Ovary (tissue), 7 donors: ENCODE measurements at regions not wholly inside any gene's neighbourhood (a gene's known extent, or its start where the extent isn't known, plus 50 kb on each side); places are given as distances from the start of the nearest gene placed in this dataset.

ENCODE experiments used
- DNase-seq, 5 donors: peaks; one replicate each; pipeline ENCODE4 v3.0.0-alpha.2; 2019 to 2020
- H3K27ac ChIP-seq, 2 donors: fragments of 200-600 bp; one replicate each; pipeline versions ENCODE4 v1.5.1 to v1.8.0; 2019 to 2022
- H3K27me3 ChIP-seq: fragments of 200-600 bp; one replicate; pipeline ENCODE4 v1.8.0; 2022
- H3K36me3 ChIP-seq: fragments of 200-600 bp; sonication (generic); one replicate; pipeline ENCODE4 v1.5.1; 2019
- H3K4me1 ChIP-seq: one replicate; pipeline ENCODE4 v1.8.1; 2013; ENCODE audit warnings: mild to moderate bottlenecking, moderate library complexity; ENCODE audit not compliant: insufficient read depth
- H3K4me3 ChIP-seq: fragments of 200-600 bp; sonication (generic); one replicate; pipeline ENCODE4 v1.5.1; 2017
- H3K9me3 ChIP-seq, 2 donors: fragments of 200-600 bp in 1 of 2; sonication (generic) in 1 of 2; one replicate each; pipeline versions ENCODE4 v1.5.1 to v1.8.1; 2013 to 2019; ENCODE audit warnings: mild to moderate bottlenecking in 1 of 2, moderate library complexity in 1 of 2
- EP300 ChIP-seq: sonication (generic); formaldehyde crosslinking; IDR thresholded peaks from one replicate; pipeline ENCODE4 v1.6.1; 2017; ENCODE audit warnings: antibody characterized with exemption
- POLR2A ChIP-seq: fragments of 450-650 bp; IDR thresholded peaks from one replicate; pipeline ENCODE4 v1.6.1; 2017; ENCODE audit warnings: antibody characterized with exemption, mild to moderate bottlenecking, moderate library complexity
- WGBS, 3 donors: extraction: QIAGEN DNeasy Blood & Tissue Kit in 1 of 3; methylation state at CpG; one replicate each; pipeline versions ENCODE4 v1.1.5 to v1.1.7; 2013 to 2017; 5-methylcytosine and 5-hydroxymethylcytosine counted together
- intact Hi-C, 4 donors: fragments of 100-400 bp; cut with DNase I; formaldehyde crosslinking; loops; one replicate each; pipeline versions ENCODE4 v1.11.0 to v1.15.1; 2022 to 2023
- TF ChIP-seq, protein P1 (sequence below), 3 donors: fragments of 450-650 bp in 2 of 3; fragments of 200-600 bp in 1 of 3; IDR thresholded peaks; one replicate each; pipeline versions ENCODE4 v1.5.1 to v1.8.0; 2016 to 2022; ENCODE audit warnings: antibody characterized with exemption in 3 of 3, mild to moderate bottlenecking in 1 of 3
- donor health status: DM: no; HTN: no; CAD: no; lungs with moderate emphysema.
- donor health status: DM: no; HTN: no; CAD: no.
- donor health status: Bipolar disorder and iron deficiency.
- donor health status: DM: no; HTN: no; CAD: no.
- donor health status: DM: yes; HTN: yes; CAD: no.

DNA sequence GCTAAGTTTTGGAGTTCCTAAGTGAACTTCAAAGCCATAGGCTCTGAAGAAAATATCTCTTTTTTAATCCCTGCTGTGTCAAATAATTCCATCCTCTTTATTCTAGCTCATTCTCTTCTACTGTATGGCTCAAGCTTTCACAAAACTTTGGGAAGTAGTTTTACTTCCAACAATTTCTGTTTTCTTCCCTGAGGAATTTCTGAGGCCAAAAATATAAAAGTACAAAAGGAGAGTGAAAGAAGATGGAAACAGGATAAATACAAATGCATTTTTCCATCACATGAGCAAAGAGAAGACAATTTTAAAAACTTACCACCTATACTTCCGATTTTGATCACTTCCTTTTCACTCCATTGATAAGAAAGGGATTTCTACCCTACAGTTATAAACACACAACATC, 585.7 kb upstream of the DAB2 start:
- H3K36me3 ChIP-seq = no peaks in the 10 kb centered on the region

DNA sequence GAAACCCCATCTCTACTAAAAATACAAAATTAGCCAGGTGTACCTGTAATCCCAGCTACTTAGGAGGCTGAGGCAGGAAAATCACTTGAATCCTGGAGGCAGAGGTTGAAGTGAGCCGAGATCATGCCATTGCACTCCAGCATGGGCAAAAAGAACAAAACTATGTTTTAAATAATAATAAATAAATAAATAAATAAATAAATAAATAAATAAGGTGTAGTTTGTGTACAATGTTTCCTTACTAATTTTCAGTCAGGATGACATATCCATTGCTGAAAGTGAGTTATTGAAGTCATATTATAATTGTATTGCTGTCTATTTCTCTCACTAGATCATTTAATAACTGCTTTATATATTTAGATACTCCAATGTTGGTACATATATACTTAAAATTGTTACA, 581.5 kb upstream of the DAB2 start:
- TF ChIP-seq, protein P1, sequence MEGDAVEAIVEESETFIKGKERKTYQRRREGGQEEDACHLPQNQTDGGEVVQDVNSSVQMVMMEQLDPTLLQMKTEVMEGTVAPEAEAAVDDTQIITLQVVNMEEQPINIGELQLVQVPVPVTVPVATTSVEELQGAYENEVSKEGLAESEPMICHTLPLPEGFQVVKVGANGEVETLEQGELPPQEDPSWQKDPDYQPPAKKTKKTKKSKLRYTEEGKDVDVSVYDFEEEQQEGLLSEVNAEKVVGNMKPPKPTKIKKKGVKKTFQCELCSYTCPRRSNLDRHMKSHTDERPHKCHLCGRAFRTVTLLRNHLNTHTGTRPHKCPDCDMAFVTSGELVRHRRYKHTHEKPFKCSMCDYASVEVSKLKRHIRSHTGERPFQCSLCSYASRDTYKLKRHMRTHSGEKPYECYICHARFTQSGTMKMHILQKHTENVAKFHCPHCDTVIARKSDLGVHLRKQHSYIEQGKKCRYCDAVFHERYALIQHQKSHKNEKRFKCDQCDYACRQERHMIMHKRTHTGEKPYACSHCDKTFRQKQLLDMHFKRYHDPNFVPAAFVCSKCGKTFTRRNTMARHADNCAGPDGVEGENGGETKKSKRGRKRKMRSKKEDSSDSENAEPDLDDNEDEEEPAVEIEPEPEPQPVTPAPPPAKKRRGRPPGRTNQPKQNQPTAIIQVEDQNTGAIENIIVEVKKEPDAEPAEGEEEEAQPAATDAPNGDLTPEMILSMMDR (IDR thresholded peaks at IDR 0.05) = no peak
- TF ChIP-seq POLR2A (no peak), EP300 (no peak)
- no peak for DNase-seq
- Histone ChIP-seq H3K27me3 (no peaks in the 10 kb centered on the region), H3K27ac (no peak overlapping the region), H3K4me1 (no peaks in the 10 kb centered on the region), H3K9me3 (peaks cover 0 to 4% of the 10 kb centered on the region in 2 donors), H3K4me3 (no peak overlapping the region), H3K36me3 (no peaks in the 10 kb centered on the region)
- WGBS, 3 donors = 92 to 95% (median 95%) methylated on average over 1 of the region's 1 CpG
- intact Hi-C loops = no loop called here

More for the DNA sequence above, 585.7 kb upstream of the DAB2 start:
- H3K9me3 ChIP-seq = peaks cover 0 to 4% of the 10 kb centered on the region in 2 donors
- intact Hi-C loops = no loop called here
- no peak for DNase-seq
- 51 to 71% (median 62%) methylated on average over 1 of the region's 1 CpG for WGBS, 3 donors
- H3K27ac ChIP-seq = no peak overlapping the region
- H3K4me1 ChIP-seq = no peaks in the 10 kb centered on the region
- H3K4me3 ChIP-seq = no peak overlapping the region
- TF ChIP-seq EP300 = no peak
- TF ChIP-seq POLR2A = no peak
- H3K27me3 ChIP-seq = no peaks in the 10 kb centered on the region

DNA sequence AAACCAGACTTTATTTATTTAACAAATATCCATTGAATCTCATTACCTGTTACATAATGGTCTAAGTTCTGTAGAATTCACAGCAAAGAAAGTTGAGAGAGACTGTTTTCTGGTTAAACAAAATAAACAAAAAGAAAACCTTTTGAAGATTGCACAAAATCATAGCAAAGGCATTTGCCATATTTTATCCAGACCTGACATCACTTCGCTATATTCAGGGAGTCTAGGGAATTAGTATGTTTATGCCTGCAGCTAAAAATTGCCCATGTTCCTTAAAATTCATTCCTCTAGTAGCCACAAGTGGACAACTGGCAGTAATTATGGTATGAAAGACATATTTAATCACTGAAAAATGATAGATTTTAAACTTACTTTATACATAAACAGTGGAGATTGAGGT, 577.0 kb upstream of the DAB2 start:
- intact Hi-C loops = no loop called here

DNA sequence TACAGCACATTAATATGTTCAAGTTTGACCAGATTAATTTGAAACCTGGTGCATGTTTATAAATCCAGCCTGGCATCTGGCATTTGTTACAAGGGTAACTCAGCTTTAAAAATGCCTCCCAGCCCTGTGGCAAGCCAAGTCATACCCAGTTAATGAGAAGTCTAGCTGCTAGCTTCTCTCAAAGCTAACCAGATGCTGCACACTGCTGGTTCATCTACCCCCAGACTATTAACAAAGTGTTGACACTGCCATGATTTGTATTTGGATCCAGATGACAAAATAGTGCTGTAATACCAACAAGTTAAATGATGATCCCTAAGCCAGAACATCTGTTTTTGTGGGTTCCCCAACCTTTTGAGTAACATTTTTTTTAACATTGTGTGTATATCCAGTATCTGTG, 573.7 kb upstream of the DAB2 start:
- Histone ChIP-seq H3K4me3 (no peak overlapping the region), H3K36me3 (no peaks in the 10 kb centered on the region), H3K27me3 (no peaks in the 10 kb centered on the region), H3K4me1 (no peaks in the 10 kb centered on the region), H3K9me3 (no peaks in the 10 kb centered on the region), H3K27ac (no peak overlapping the region)
- intact Hi-C loops = no loop called here
- no peak for TF ChIP-seq EP300
- TF ChIP-seq POLR2A = no peak
- TF ChIP-seq, protein P1 (IDR thresholded peaks at IDR 0.05) = no peak
- DNase-seq = no peak

More for the DNA sequence above, 577.0 kb upstream of the DAB2 start:
- Histone ChIP-seq H3K27me3 (no peaks in the 10 kb centered on the region), H3K36me3 (no peaks in the 10 kb centered on the region), H3K4me3 (no peak overlapping the region), H3K27ac (no peak overlapping the region), H3K4me1 (no peaks in the 10 kb centered on the region), H3K9me3 (no peaks in the 10 kb centered on the region)
- no peak for DNase-seq
- TF ChIP-seq POLR2A (no peak), EP300 (no peak)
- TF ChIP-seq, protein P1 (IDR thresholded peaks at IDR 0.05) = no peak
- WGBS, 3 donors = 57 to 81% (median 66%) methylated on average over 1 of the region's 1 CpG

DNA sequence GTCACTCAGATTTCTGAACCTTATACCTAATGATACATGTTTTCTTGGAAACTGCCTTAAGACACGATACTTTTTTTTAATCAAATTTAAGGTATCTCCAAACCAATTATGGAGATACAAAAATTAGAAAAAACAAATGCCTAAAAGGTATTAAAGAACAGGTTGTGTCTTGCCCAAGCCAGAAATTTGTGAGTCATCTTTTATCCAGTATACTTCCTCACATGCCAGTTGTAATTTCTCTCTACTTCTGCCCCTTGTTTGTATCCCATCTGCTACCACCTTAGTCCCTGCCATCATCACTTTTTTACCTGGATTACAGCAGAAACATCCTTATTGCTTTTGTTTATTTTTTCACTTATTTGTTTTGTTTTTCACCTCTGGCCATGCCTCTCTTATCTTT, 571.2 kb upstream of the DAB2 start:
- H3K27me3 ChIP-seq = no peaks in the 10 kb centered on the region
- H3K36me3 ChIP-seq = no peaks in the 10 kb centered on the region
- TF ChIP-seq POLR2A (no peak), EP300 (no peak)
- TF ChIP-seq, protein P1 (IDR thresholded peaks at IDR 0.05) = no peak
- DNase-seq = no peak
- no peak overlapping the region for H3K27ac ChIP-seq
- no peaks in the 10 kb centered on the region for H3K9me3 ChIP-seq
- no peak overlapping the region for H3K4me3 ChIP-seq
- H3K4me1 ChIP-seq = no peaks in the 10 kb centered on the region
- intact Hi-C loops = no loop called here
- WGBS, 3 donors = 80 to 83% (median 82%) methylated on average over 1 of the region's 1 CpG
